Activated B cell treated with CpG ODN at 0.5 μM for 24 hours (primary cell): ENCODE measurements at regions not wholly inside any gene's neighbourhood (a gene's known extent, or its start where the extent isn't known, plus 50 kb on each side); places are given as distances from the start of the nearest gene placed in this dataset.

Experiments used
- ATAC-seq: fragments of 200-7000 bp; cut with Tn5 transposase; one replicate; pipeline ENCODE4 v1.10.0; 2021; ENCODE audit warnings: low read depth, mild to moderate bottlenecking, moderate library complexity
- CTCF ChIA-PET: fragments of 350-600 bp; sonication (Branson Sonifier 250); formaldehyde crosslinking; loops from one replicate; lab custom pipeline; 2021; ENCODE audit warnings: antibody characterized with exemption; lab: Charles Lee
- POLR2A ChIA-PET: fragments of 350-600 bp; sonication (Branson Sonifier 250); formaldehyde crosslinking; loops from one replicate; lab custom pipeline; 2021; ENCODE audit warnings: antibody characterized with exemption; lab: Charles Lee
- DNase-seq: peaks from one replicate; pipeline ENCODE4 v3.0.0; 2022
- H3K27ac Mint-ChIP-seq: one replicate; pipeline ENCODE4 v1.8.0; 2020; ENCODE audit warnings: mixed read lengths
- H3K27me3 Mint-ChIP-seq: one replicate; pipeline ENCODE4 v1.8.0; 2021; ENCODE audit warnings: mixed read lengths
- H3K36me3 Mint-ChIP-seq: one replicate; pipeline ENCODE4 v1.8.0; 2021; ENCODE audit warnings: low read depth, mixed read lengths
- H3K4me1 Mint-ChIP-seq: one replicate; pipeline ENCODE4 v1.8.0; 2021; ENCODE audit warnings: mixed read lengths
- H3K4me3 Mint-ChIP-seq: one replicate; pipeline ENCODE4 v1.8.0; 2020; ENCODE audit warnings: mild to moderate bottlenecking, mixed read lengths
- H3K9me3 Mint-ChIP-seq: one replicate; pipeline ENCODE4 v1.8.0; 2020; ENCODE audit warnings: mixed read lengths
- CTCF ChIP-seq: fragments of 200-600 bp; IDR thresholded peaks from one replicate; pipeline ENCODE4 v1.8.0; 2022; ENCODE audit warnings: antibody characterized with exemption, mild to moderate bottlenecking
- intact Hi-C: fragments of 100-400 bp; cut with micrococcal nuclease; formaldehyde crosslinking; loops from one replicate; pipeline ENCODE4 v1.15.1; 2024

DNA sequence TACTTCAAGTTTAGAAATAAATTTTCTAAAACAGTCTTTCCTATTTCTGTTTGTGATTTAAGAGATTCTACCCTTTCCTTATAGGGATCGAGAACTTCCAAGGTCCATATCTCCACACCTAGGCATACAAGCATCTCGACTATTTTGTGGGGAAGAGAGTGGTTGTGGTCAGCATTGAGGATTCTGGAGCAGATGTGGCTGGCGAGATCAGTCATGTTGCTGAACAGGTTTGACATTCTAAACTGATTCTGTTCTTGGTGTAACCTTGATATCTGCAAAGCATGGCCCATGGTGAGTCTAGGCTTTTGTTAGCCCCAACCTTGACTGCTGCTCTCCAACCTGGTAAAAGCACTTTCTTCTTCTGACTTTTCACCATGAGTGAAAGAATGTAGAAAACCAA lies 167.6 kb upstream of the POGK start:
- H3K9me3 Mint-ChIP-seq, result no peaks in the 10 kb centered on the region
- H3K36me3 Mint-ChIP-seq, result no peaks in the 10 kb centered on the region
- intact Hi-C loops, result no loop called here
- H3K27ac Mint-ChIP-seq, result no peak overlapping the region
- ChIA-PET CTCF (no interaction called here), POLR2A (no interaction called here)
- no peak for DNase-seq
- no peak overlapping the region for H3K4me3 Mint-ChIP-seq
- no peaks in the 10 kb centered on the region for H3K27me3 Mint-ChIP-seq
- H3K4me1 Mint-ChIP-seq, result peaks cover 3% of the 10 kb centered on the region
- no peak for ATAC-seq
- TF ChIP-seq CTCF, result no peak

- no peak for ATAC-seq
- intact Hi-C loops, result no loop called here
- no peak for DNase-seq
- Mint-ChIP-seq H3K4me1 (peaks cover 3% of the 10 kb centered on the region), H3K4me3 (no peak overlapping the region), H3K9me3 (no peaks in the 10 kb centered on the region), H3K27me3 (no peaks in the 10 kb centered on the region), H3K36me3 (no peaks in the 10 kb centered on the region), H3K27ac (no peak overlapping the region)
- TF ChIP-seq CTCF, result no peak
- ChIA-PET CTCF (no interaction called here), POLR2A (no interaction called here)
These were observed 165.6 kb upstream of the POGK start for GRCh38 chr1:166673722-166674121.

- H3K4me1 Mint-ChIP-seq, result peaks cover 3% of the 10 kb centered on the region
- H3K27me3 Mint-ChIP-seq, result peaks cover 2% of the 10 kb centered on the region
- ATAC-seq (no peak), DNase-seq (no peak)
- intact Hi-C loops, result no loop called here
- no peaks in the 10 kb centered on the region for H3K9me3 Mint-ChIP-seq
- ChIA-PET POLR2A (no interaction called here), CTCF (no interaction called here)
- H3K27ac Mint-ChIP-seq, result no peak overlapping the region
- no peak for TF ChIP-seq CTCF
- no peaks in the 10 kb centered on the region for H3K36me3 Mint-ChIP-seq
- no peak overlapping the region for H3K4me3 Mint-ChIP-seq
These were observed 164.1 kb upstream of the POGK start for GRCh38 chr1:166675213-166675612.

DNA sequence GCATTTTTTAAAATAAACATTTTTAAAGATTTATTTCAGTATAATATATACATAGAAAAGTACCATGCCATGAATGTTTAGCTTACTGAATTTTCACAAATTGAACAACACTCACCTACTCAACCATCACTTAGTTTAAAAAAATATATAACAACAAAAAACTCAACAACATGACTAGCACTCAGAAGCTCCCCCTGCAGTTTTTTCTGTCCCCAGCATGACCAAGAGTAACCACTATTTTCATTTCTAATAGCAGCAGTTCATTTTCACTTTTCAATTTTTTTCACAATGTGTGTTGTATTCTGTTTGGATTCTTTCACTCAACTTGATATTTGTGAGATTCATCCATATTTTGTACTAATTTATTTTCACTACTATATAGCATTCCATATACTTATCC lies 162.3 kb upstream of the POGK start:
- H3K4me3 Mint-ChIP-seq, result no peak overlapping the region
- DNase-seq (no peak), ATAC-seq (no peak)
- no peaks in the 10 kb centered on the region for H3K9me3 Mint-ChIP-seq
- H3K27ac Mint-ChIP-seq, result no peak overlapping the region
- CTCF ChIA-PET, result no interaction called here
- H3K4me1 Mint-ChIP-seq, result peaks cover 3% of the 10 kb centered on the region
- peaks cover 2% of the 10 kb centered on the region for H3K27me3 Mint-ChIP-seq
- intact Hi-C loops, result no loop called here
- POLR2A ChIA-PET, result no interaction called here
- no peaks in the 10 kb centered on the region for H3K36me3 Mint-ChIP-seq
- TF ChIP-seq CTCF, result no peak

GRCh38 chr1:166679369-166679768 lies 159.9 kb upstream of the POGK start:
- ATAC-seq, result no peak
- Mint-ChIP-seq H3K27ac (no peak overlapping the region), H3K36me3 (no peaks in the 10 kb centered on the region), H3K27me3 (peaks cover 2% of the 10 kb centered on the region), H3K4me1 (no peaks in the 10 kb centered on the region), H3K4me3 (no peak overlapping the region), H3K9me3 (no peaks in the 10 kb centered on the region)
- ChIA-PET POLR2A (no interaction called here), CTCF (no interaction called here)
- intact Hi-C loops, result no loop called here
- TF ChIP-seq CTCF, result no peak
- no peak for DNase-seq
